GM12878 (cell line): ENCODE measurements at regions not wholly inside any gene's neighbourhood (a gene's known extent, or its start where the extent isn't known, plus 50 kb on each side); places are given as distances from the start of the nearest gene placed in this dataset.

Experiments
- ATAC-seq: fragments of 200-7000 bp; cut with Tn5 transposase; 3 replicates; pipeline ENCODE4 v1.9.1; 2020; ENCODE audit warnings: mild to moderate bottlenecking, moderate library complexity
- BruUV-seq: library from RNA; stranded (reverse); fragments of 400-500 nt; replicated peaks from 2 replicates; lab custom pipeline; 2021; lab: Mats Ljungman, UMichigan
- CTCF ChIA-PET: fragments of 300-600 bp; sonication (Branson Sonifier 250); formaldehyde crosslinking; extraction: SDS; loops from one replicate; lab custom pipeline; 2021; ENCODE audit warnings: inconsistent platforms; lab: Yijun Ruan, JAX
- POLR2A ChIA-PET: fragments of 350-600 bp; formaldehyde crosslinking; extraction: SDS; loops from one replicate; lab custom pipeline; 2021; ENCODE audit warnings: inconsistent platforms; lab: Charles Lee
- RAD21 ChIA-PET: fragments of 300-600 bp; sonication (Branson Sonifier 250); formaldehyde crosslinking; loops from one replicate; lab custom pipeline; 2023; ENCODE audit warnings: antibody characterized with exemption; ENCODE audit not compliant: unreplicated experiment; lab: Charles Lee
- SMC1A ChIA-PET: fragments of 300-600 bp; sonication (Branson Sonifier 250); formaldehyde crosslinking; loops from one replicate; lab custom pipeline; 2023; ENCODE audit not compliant: unreplicated experiment, uncharacterized antibody; lab: Charles Lee
- DNase-seq: peaks from one replicate; pipeline ENCODE4 v3.0.0-alpha.2; 2011; ENCODE audit warnings: low read depth, low spot score
- FAIRE-seq: peaks from 3 replicates; lab custom pipeline; 2011; peaks lifted over from hg19 to GRCh38; lab: Jason Lieb, UNC
- H2AFZ ChIP-seq: 2 replicates; pipeline ENCODE4 v1.6.0; 2011; ENCODE audit warnings: low read depth, low read length, control low read depth; ENCODE audit not compliant: control insufficient read depth
- H3K27ac ChIP-seq: 2 replicates; pipeline ENCODE4 v1.5.1; 2011; ENCODE audit warnings: control low read depth; ENCODE audit not compliant: control insufficient read depth, insufficient read depth
- H3K27me3 ChIP-seq, 2 experiments: replicated peaks in 1 of 2; 2 replicates each; pipeline versions ENCODE4 v1.6.0 to v1.6.1; 2011; ENCODE audit warnings: low read length in 1 of 2; ENCODE audit not compliant: control insufficient read depth in 2 of 2, insufficient read depth in 2 of 2
- H3K36me3 ChIP-seq, 2 experiments: 2 replicates each; pipeline ENCODE4 v1.5.1; 2011; ENCODE audit warnings: low read length in 1 of 2; ENCODE audit not compliant: control insufficient read depth in 2 of 2, insufficient read depth in 2 of 2
- H3K4me1 ChIP-seq: 2 replicates; pipeline ENCODE4 v1.6.1; 2011; ENCODE audit warnings: mild to moderate bottlenecking, low read length, moderate library complexity, mixed read lengths; ENCODE audit not compliant: control insufficient read depth, insufficient read depth
- H3K4me2 ChIP-seq: 2 replicates; pipeline ENCODE4 v1.6.0; 2011; ENCODE audit warnings: control low read depth; ENCODE audit not compliant: control insufficient read depth, insufficient read depth
- H3K4me3 ChIP-seq: fragments of 200-600 bp; sonication (generic); 2 replicates; pipeline ENCODE4 v1.5.1; 2016
- H3K79me2 ChIP-seq: 2 replicates; pipeline ENCODE4 v1.6.0; 2011; ENCODE audit warnings: low read length; ENCODE audit not compliant: control insufficient read depth, insufficient read depth
- H3K9ac ChIP-seq: 2 replicates; pipeline ENCODE4 v1.8.0; 2011; ENCODE audit warnings: low read length, control low read depth, mixed read lengths; ENCODE audit not compliant: control insufficient read depth, insufficient read depth
- H3K9me3 ChIP-seq: replicated peaks from 3 replicates; pipeline ENCODE4 v1.5.1; 2011; ENCODE audit warnings: mild to moderate bottlenecking, low read length; ENCODE audit not compliant: control insufficient read depth, insufficient read depth
- H4K20me1 ChIP-seq: 2 replicates; pipeline ENCODE4 v1.6.0; 2011; ENCODE audit not compliant: control insufficient read depth, insufficient read depth
- CEBPB ChIP-seq, 2 experiments: fragments of 150-350 bp in 1 of 2; IDR thresholded peaks; 2 replicates each; pipeline ENCODE4 v1.6.1; 2012 to 2014; ENCODE audit warnings: low read depth in 2 of 2, low read length in 2 of 2, borderline replicate concordance in 1 of 2, inconsistent platforms in 1 of 2
- POLR2AphosphoS5 ChIP-seq: IDR thresholded peaks from 2 replicates; pipeline ENCODE4 v1.6.1; 2011; ENCODE audit warnings: mild to moderate bottlenecking, low read length, inconsistent platforms
- REST ChIP-seq: IDR thresholded peaks from 2 replicates; pipeline ENCODE4 v1.6.1; 2012; ENCODE audit warnings: mild to moderate bottlenecking, low read depth, low read length
- TARDBP ChIP-seq: IDR thresholded peaks from 2 replicates; pipeline ENCODE4 v1.6.1; 2016; ENCODE audit warnings: borderline replicate concordance
- WGBS: methylation state at CpG from one replicate; pipeline ENCODE4 v1.1.6; 2016; ENCODE audit warnings: low lambda C conversion rate; ENCODE audit not compliant: insufficient replicate concordance, insufficient coverage; ENCODE audit errors: missing lambda C conversion rate; 5-methylcytosine and 5-hydroxymethylcytosine counted together
- in situ Hi-C: fragments of 300-500 bp; cut with MboI; formaldehyde crosslinking; loops from 9 replicates; pipeline ENCODE4 v1.14.3; 2018; ENCODE audit warnings: mixed read lengths
- intact Hi-C: fragments of 100-400 bp; cut with micrococcal nuclease; formaldehyde crosslinking; loops from one replicate; pipeline ENCODE4 v1.14.2; 2022; ENCODE audit not compliant: unreplicated experiment
- TF ChIP-seq, protein P1 (sequence below): fragments of 450-650 bp; IDR thresholded peaks from 2 replicates; pipeline ENCODE4 v1.6.1; 2018; ENCODE audit warnings: borderline replicate concordance, mild to moderate bottlenecking; ENCODE audit not compliant: partially characterized antibody
- TF ChIP-seq, protein P2 (sequence below): IDR thresholded peaks from 2 replicates; pipeline ENCODE4 v1.6.1; 2011; ENCODE audit warnings: low read depth, low read length, improper control_type of control experiment, borderline replicate concordance

- H3K4me3 ChIP-seq: no peak overlapping the region
- intact Hi-C loops: no loop called here
- RAD21 ChIA-PET: no interaction called here
- no peak overlapping the region for H3K4me2 ChIP-seq
- no peak overlapping the region for H3K27ac ChIP-seq
- H2AFZ ChIP-seq: no peak overlapping the region
- H3K36me3 ChIP-seq: no peaks in the 10 kb centered on the region
- H3K27me3 ChIP-seq: no peaks in the 10 kb centered on the region
- CTCF ChIA-PET: no interaction called here
- SMC1A ChIA-PET: no interaction called here
- in situ Hi-C loops: no loop called here
- H3K9me3 ChIP-seq: no peaks in the 10 kb centered on the region
- no peak for DNase-seq
- POLR2A ChIA-PET: no interaction called here
- no peak for TF ChIP-seq REST
- no peak for TF ChIP-seq TARDBP
- BruUV-seq: no TSS peak
- 17% methylated on average over 2 of the region's 2 CpGs for WGBS
- no peaks in the 10 kb centered on the region for H4K20me1 ChIP-seq
- H3K9ac ChIP-seq: no peak overlapping the region
- ATAC-seq: no peak
- H3K4me1 ChIP-seq: no peaks in the 10 kb centered on the region
- no peaks in the 10 kb centered on the region for H3K79me2 ChIP-seq
- no peak for FAIRE-seq
Measured at GRCh38 chr10:63806330-63806729, 285.1 kb downstream of the REEP3 start.

DNA sequence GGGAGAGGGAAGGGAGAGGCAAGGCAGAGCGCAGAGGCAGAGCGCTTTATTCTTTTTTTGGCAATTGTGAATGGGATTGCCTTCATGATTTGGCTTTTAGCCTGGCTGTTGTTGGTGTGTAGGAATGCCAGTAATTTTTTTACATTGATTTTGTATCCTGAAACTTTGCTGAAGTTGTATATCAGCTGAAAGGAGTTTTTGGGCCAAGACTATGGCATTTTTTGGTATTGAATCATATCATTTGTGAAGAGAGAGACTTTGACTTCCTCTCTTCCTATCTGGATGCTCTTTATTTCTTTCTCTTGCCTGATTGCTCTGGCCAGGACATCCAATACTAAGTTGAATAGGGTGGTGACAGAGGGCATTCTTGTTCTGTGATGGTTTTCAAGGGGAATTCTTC is 291.3 kb downstream of the REEP3 start:
- Histone ChIP-seq H3K9me3 (no peaks in the 10 kb centered on the region; the same call in 2 of the 3 replicates), H3K27ac (no peak overlapping the region), H3K79me2 (no peaks in the 10 kb centered on the region), H3K36me3 (no peaks in the 10 kb centered on the region), H3K4me2 (no peak overlapping the region), H4K20me1 (no peaks in the 10 kb centered on the region), H3K27me3 (no peaks in the 10 kb centered on the region), H3K4me3 (no peak overlapping the region), H3K9ac (no peak overlapping the region), H3K4me1 (no peaks in the 10 kb centered on the region), H2AFZ (no peak overlapping the region)
- no TSS peak for BruUV-seq
- ChIA-PET CTCF (no interaction called here), POLR2A (no interaction called here), RAD21 (no interaction called here), SMC1A (no interaction called here)
- in situ Hi-C loops (no loop called here), intact Hi-C loops (no loop called here)
- DNase-seq (no peak), FAIRE-seq (no peak), ATAC-seq (no peak)
- 100% methylated on average over 1 of the region's 2 CpGs for WGBS
- TF ChIP-seq, protein P1, sequence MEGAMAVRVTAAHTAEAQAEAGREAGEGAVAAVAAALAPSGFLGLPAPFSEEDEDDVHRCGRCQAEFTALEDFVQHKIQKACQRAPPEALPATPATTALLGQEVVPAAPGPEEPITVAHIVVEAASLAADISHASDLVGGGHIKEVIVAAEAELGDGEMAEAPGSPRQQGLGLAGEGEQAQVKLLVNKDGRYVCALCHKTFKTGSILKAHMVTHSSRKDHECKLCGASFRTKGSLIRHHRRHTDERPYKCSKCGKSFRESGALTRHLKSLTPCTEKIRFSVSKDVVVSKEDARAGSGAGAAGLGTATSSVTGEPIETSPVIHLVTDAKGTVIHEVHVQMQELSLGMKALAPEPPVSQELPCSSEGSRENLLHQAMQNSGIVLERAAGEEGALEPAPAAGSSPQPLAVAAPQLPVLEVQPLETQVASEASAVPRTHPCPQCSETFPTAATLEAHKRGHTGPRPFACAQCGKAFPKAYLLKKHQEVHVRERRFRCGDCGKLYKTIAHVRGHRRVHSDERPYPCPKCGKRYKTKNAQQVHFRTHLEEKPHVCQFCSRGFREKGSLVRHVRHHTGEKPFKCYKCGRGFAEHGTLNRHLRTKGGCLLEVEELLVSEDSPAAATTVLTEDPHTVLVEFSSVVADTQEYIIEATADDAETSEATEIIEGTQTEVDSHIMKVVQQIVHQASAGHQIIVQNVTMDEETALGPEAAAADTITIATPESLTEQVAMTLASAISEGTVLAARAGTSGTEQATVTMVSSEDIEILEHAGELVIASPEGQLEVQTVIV: no peak
- no peak for TF ChIP-seq CEBPB (IDR thresholded peaks at IDR 0.05; ENCODE audit: borderline replicate concordance in 1 of 2, low read depth in 2 of 2, low read length in 2 of 2)
- TF ChIP-seq POLR2AphosphoS5: no peak
- TF ChIP-seq, protein P2, sequence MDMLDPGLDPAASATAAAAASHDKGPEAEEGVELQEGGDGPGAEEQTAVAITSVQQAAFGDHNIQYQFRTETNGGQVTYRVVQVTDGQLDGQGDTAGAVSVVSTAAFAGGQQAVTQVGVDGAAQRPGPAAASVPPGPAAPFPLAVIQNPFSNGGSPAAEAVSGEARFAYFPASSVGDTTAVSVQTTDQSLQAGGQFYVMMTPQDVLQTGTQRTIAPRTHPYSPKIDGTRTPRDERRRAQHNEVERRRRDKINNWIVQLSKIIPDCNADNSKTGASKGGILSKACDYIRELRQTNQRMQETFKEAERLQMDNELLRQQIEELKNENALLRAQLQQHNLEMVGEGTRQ: no peak
